Peyer's patch (tissue), 4 donors: ENCODE measurements at regions not wholly inside any gene's neighbourhood (a gene's known extent, or its start where the extent isn't known, plus 50 kb on each side); places are given as distances from the start of the nearest gene placed in this dataset.

Experiments
- CTCF ChIP-seq, 6 experiments: fragments of 450-650 bp in 4 of 6; fragments of 200-600 bp in 2 of 6; sonication (generic) in 1 of 6; IDR thresholded peaks; one replicate each; pipeline ENCODE4 v1.5.1; 2017 to 2019; ENCODE audit warnings: antibody characterized with exemption in 6 of 6, mild to moderate bottlenecking in 3 of 6, moderate library complexity in 1 of 6
- POLR2A ChIP-seq, 2 donors: fragments of 450-650 bp; IDR thresholded peaks; one replicate each; pipeline ENCODE4 v1.5.1; 2017; ENCODE audit warnings: antibody characterized with exemption in 2 of 2, mild to moderate bottlenecking in 2 of 2, moderate library complexity in 2 of 2

GRCh38 chr16:75938818-75939217, 212.5 kb upstream of the CPHXL start:
- TF ChIP-seq POLR2A (IDR thresholded peaks at IDR 0.05) (no peak), CTCF (IDR thresholded peaks at IDR 0.05) (no peak)
